PC-3 (cell line): ENCODE measurements at regions not wholly inside any gene's neighbourhood (a gene's known extent, or its start where the extent isn't known, plus 50 kb on each side); places are given as distances from the start of the nearest gene placed in this dataset.
A peak's percentile ranks its signal among the peaks of the same experiment; 100 is the strongest.

Experiments used
- ATAC-seq: fragments of 200-7000 bp; cut with Tn5 transposase; 2 replicates; pipeline ENCODE4 v1.9.1; 2020; ENCODE audit warnings: mild to moderate bottlenecking, moderate library complexity
- BruUV-seq: library from RNA; stranded (reverse); fragments of 400-500 nt; replicated peaks from 2 replicates; lab custom pipeline; 2021; lab: Mats Ljungman, UMichigan
- CTCF ChIA-PET: fragments of 300-600 bp; sonication (Branson Sonifier 250); formaldehyde crosslinking; loops from one replicate; lab custom pipeline; 2022; ENCODE audit warnings: antibody characterized with exemption; lab: Charles Lee
- POLR2A ChIA-PET: fragments of 300-600 bp; sonication (Branson Sonifier 250); formaldehyde crosslinking; loops from one replicate; lab custom pipeline; 2022; ENCODE audit warnings: antibody characterized with exemption; ENCODE audit not compliant: unreplicated experiment; lab: Charles Lee
- DNase-seq: peaks from one replicate; pipeline ENCODE4 v3.0.0-alpha.2; 2015
- H2AFZ ChIP-seq: fragments of 300-600 bp; sonication (generic); 2 replicates; pipeline ENCODE4 v1.6.0; 2016; ENCODE audit warnings: antibody characterized with exemption, low read length
- H3F3A ChIP-seq: fragments of 300-600 bp; sonication (generic); one replicate; pipeline ENCODE4 v1.6.0; 2017; ENCODE audit warnings: antibody characterized with exemption, low read length, control low read depth, mild to moderate bottlenecking; ENCODE audit not compliant: unreplicated experiment
- H3K27ac ChIP-seq: fragments of 300-600 bp; sonication (generic); 2 replicates; pipeline ENCODE4 v1.5.1; 2016; ENCODE audit warnings: mild to moderate bottlenecking, low read length
- H3K27me3 ChIP-seq: fragments of 300-600 bp; sonication (generic); 2 replicates; pipeline ENCODE4 v1.6.1; 2016; ENCODE audit warnings: low read length, mixed read lengths
- H3K36me3 ChIP-seq: fragments of 300-600 bp; sonication (generic); 2 replicates; pipeline ENCODE4 v1.6.1; 2016; ENCODE audit warnings: low read depth, mixed run types, low read length, mixed read lengths
- H3K4me1 ChIP-seq: fragments of 300-600 bp; sonication (generic); 2 replicates; pipeline ENCODE4 v1.5.1; 2016; ENCODE audit warnings: low read length; ENCODE audit not compliant: insufficient read depth
- H3K4me2 ChIP-seq: fragments of 300-600 bp; sonication (generic); 2 replicates; pipeline ENCODE4 v1.6.0; 2016; ENCODE audit warnings: low read length
- H3K4me3 ChIP-seq: fragments of 300-600 bp; sonication (generic); 2 replicates; pipeline ENCODE4 v1.5.1; 2016; ENCODE audit warnings: mild to moderate bottlenecking, low read length, mixed read lengths
- H3K79me2 ChIP-seq: fragments of 300-600 bp; sonication (generic); 2 replicates; pipeline ENCODE4 v1.6.1; 2017; ENCODE audit warnings: low read length, mixed read lengths
- H3K9ac ChIP-seq: fragments of 300-600 bp; sonication (generic); 2 replicates; pipeline ENCODE4 v1.6.0; 2016; ENCODE audit warnings: mild to moderate bottlenecking, low read length
- H3K9me2 ChIP-seq: fragments of 300-600 bp; sonication (generic); replicated peaks from 2 replicates; pipeline ENCODE4 v1.6.1; 2016; ENCODE audit warnings: mixed run types, low read length, mixed read lengths
- H3K9me3 ChIP-seq: fragments of 300-600 bp; sonication (generic); 2 replicates; pipeline ENCODE4 v1.6.1; 2016; ENCODE audit warnings: low read length, mixed read lengths
- H4K20me1 ChIP-seq: fragments of 300-600 bp; sonication (generic); 2 replicates; pipeline ENCODE4 v1.6.1; 2016; ENCODE audit warnings: low read length, mixed read lengths
- EZH2 ChIP-seq: fragments of 300-600 bp; sonication (generic); IDR thresholded peaks from one replicate; pipeline ENCODE4 v1.6.1; 2017; ENCODE audit warnings: antibody characterized with exemption, mild to moderate bottlenecking, low read length; ENCODE audit not compliant: unreplicated experiment
- intact Hi-C: fragments of 100-400 bp; cut with micrococcal nuclease; formaldehyde crosslinking; loops from 2 replicates; pipeline ENCODE4 v1.9.0; 2023
- TF ChIP-seq, protein P1 (sequence below): fragments of 300-600 bp; sonication (generic); conservative IDR thresholded peaks from 2 replicates; pipeline ENCODE4 v1.5.1; 2017; ENCODE audit warnings: antibody characterized with exemption, low read depth, mild to moderate bottlenecking, low read length

DNA sequence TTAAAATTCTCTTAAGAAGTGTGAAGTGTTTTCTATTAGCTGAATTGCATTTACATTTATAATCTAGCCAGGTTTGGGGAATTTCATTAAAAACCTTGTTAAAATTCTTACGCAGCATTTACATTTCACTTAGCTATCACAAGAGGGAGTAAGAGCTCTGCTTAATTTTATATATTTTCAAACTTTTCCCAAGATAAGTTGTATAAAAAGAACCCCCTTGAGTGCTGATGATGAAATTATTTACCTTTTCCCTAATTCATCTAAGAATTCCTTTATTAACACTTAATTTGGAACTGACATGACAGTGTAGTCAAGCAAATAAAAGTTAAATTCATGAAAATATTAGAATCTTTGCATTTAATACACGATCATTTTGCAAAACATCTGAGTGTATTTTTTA is 54.2 kb upstream of the ZSWIM2 start:
- Histone ChIP-seq H2AFZ (no peak overlapping the region), H4K20me1 (no peaks in the 10 kb centered on the region), H3K27ac (no peak overlapping the region), H3K4me2 (no peak overlapping the region), H3K9ac (no peak overlapping the region), H3K4me3 (no peak overlapping the region), H3K4me1 (no peaks in the 10 kb centered on the region), H3K9me3 (no peaks in the 10 kb centered on the region), H3K36me3 (no peaks in the 10 kb centered on the region), H3K79me2 (no peaks in the 10 kb centered on the region), H3K27me3 (no peaks in the 10 kb centered on the region), H3K9me2 (no peaks in the 10 kb centered on the region), H3F3A (no peaks in the 10 kb centered on the region)
- CTCF ChIA-PET = interaction anchor here (0.6 to 0.7 kb wide), 2 partner anchors 43 to 652 kb away, joined by 3 to 5 read pairs; no protein-coding TSS in a partner anchor
- POLR2A ChIA-PET = no interaction called here
- no peak for TF ChIP-seq EZH2
- TF ChIP-seq, protein P1, sequence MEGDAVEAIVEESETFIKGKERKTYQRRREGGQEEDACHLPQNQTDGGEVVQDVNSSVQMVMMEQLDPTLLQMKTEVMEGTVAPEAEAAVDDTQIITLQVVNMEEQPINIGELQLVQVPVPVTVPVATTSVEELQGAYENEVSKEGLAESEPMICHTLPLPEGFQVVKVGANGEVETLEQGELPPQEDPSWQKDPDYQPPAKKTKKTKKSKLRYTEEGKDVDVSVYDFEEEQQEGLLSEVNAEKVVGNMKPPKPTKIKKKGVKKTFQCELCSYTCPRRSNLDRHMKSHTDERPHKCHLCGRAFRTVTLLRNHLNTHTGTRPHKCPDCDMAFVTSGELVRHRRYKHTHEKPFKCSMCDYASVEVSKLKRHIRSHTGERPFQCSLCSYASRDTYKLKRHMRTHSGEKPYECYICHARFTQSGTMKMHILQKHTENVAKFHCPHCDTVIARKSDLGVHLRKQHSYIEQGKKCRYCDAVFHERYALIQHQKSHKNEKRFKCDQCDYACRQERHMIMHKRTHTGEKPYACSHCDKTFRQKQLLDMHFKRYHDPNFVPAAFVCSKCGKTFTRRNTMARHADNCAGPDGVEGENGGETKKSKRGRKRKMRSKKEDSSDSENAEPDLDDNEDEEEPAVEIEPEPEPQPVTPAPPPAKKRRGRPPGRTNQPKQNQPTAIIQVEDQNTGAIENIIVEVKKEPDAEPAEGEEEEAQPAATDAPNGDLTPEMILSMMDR = peak; percentile 75
- no TSS peak for BruUV-seq
- ATAC-seq (no peak), DNase-seq (peak; percentile 38)
- intact Hi-C loops = loop anchor here (1.0 to 10.0 kb wide), 5 partner anchors 41 to 550 kb away; no protein-coding TSS in a partner anchor
